WTC11 (cell line): ENCODE measurements at regions not wholly inside any gene's neighbourhood (a gene's known extent, or its start where the extent isn't known, plus 50 kb on each side); places are given as distances from the start of the nearest gene placed in this dataset.

Experiments used
- ATAC-seq: fragments of 200-7000 bp; cut with Tn5 transposase; 2 replicates; pipeline ENCODE4 v1.10.0; 2021; ENCODE audit warnings: mild to moderate bottlenecking, moderate library complexity
- CTCF ChIA-PET: fragments of 300-600 bp; sonication (Branson Sonifier 250); formaldehyde crosslinking; loops from one replicate; lab custom pipeline; 2021; ENCODE audit warnings: antibody characterized with exemption; lab: Charles Lee
- POLR2A ChIA-PET: fragments of 350-600 bp; sonication (Branson Sonifier 250); formaldehyde crosslinking; loops from one replicate; lab custom pipeline; 2021; ENCODE audit warnings: antibody characterized with exemption; lab: Charles Lee
- DNase-seq: peaks from one replicate; pipeline ENCODE4 v3.0.0; 2021; ENCODE audit warnings: low spot score
- H3K27ac Mint-ChIP-seq: 2 replicates; pipeline ENCODE4 v1.8.0; 2021; ENCODE audit warnings: mixed read lengths
- H3K27me3 Mint-ChIP-seq: 2 replicates; pipeline ENCODE4 v1.8.0; 2021; ENCODE audit warnings: low read depth, mild to moderate bottlenecking, moderate library complexity, mixed read lengths
- H3K36me3 Mint-ChIP-seq: 2 replicates; pipeline ENCODE4 v1.8.0; 2021; ENCODE audit warnings: mixed read lengths
- H3K4me1 Mint-ChIP-seq: 2 replicates; pipeline ENCODE4 v1.8.0; 2022; ENCODE audit warnings: mixed read lengths
- H3K4me3 Mint-ChIP-seq: 2 replicates; pipeline ENCODE4 v1.8.0; 2021; ENCODE audit warnings: mild to moderate bottlenecking, moderate library complexity, mixed read lengths
- H3K9me3 Mint-ChIP-seq: 2 replicates; pipeline ENCODE4 v1.8.0; 2021; ENCODE audit warnings: mixed read lengths
- AR ChIP-seq: fragments of 250-450 bp; sonication (Bioruptor Pico); IDR thresholded peaks from 2 replicates; pipeline ENCODE4 v1.9.0; 2021; ENCODE audit warnings: mild to moderate bottlenecking
- ARID4B ChIP-seq: sonication (generic); formaldehyde crosslinking; IDR thresholded peaks from 2 replicates; pipeline ENCODE4 v1.8.0; 2023; ENCODE audit warnings: missing genetic modification reagents, mild to moderate bottlenecking, borderline replicate concordance
- CBFB ChIP-seq: sonication (generic); formaldehyde crosslinking; IDR thresholded peaks from 2 replicates; pipeline ENCODE4 v1.8.1; 2022; ENCODE audit warnings: mild to moderate bottlenecking, low read depth, missing genetic modification reagents
- CDX4 ChIP-seq: fragments of 250-450 bp; sonication (Bioruptor Pico); IDR thresholded peaks from 2 replicates; pipeline ENCODE4 v1.9.0; 2021; ENCODE audit warnings: moderate library complexity, mild to moderate bottlenecking, inconsistent platforms, borderline replicate concordance
- EMX1 ChIP-seq: fragments of 250-450 bp; sonication (Bioruptor Pico); IDR thresholded peaks from 2 replicates; pipeline ENCODE4 v1.8.0; 2021; ENCODE audit warnings: mild to moderate bottlenecking
- ERG ChIP-seq: fragments of 250-450 bp; sonication (Bioruptor Pico); IDR thresholded peaks from 2 replicates; pipeline ENCODE4 v1.8.0; 2021; ENCODE audit warnings: mild to moderate bottlenecking
- ESRRA ChIP-seq: sonication (generic); formaldehyde crosslinking; IDR thresholded peaks from 2 replicates; pipeline ENCODE4 v1.8.1; 2022; ENCODE audit warnings: mild to moderate bottlenecking, missing genetic modification reagents, borderline replicate concordance
- FOXP4 ChIP-seq: sonication (generic); formaldehyde crosslinking; IDR thresholded peaks from 2 replicates; pipeline ENCODE4 v1.8.0; 2022; ENCODE audit warnings: mild to moderate bottlenecking, missing genetic modification reagents
- GRHL2 ChIP-seq: fragments of 250-450 bp; sonication (Bioruptor Pico); IDR thresholded peaks from 2 replicates; pipeline ENCODE4 v1.8.0; 2022; ENCODE audit warnings: mild to moderate bottlenecking, moderate library complexity; ENCODE audit not compliant: insufficient replicate concordance, severe bottlenecking
- HMGA2 ChIP-seq: fragments of 250-450 bp; sonication (Bioruptor Pico); IDR thresholded peaks from 2 replicates; pipeline ENCODE4 v1.4.0; 2021; ENCODE audit warnings: mild to moderate bottlenecking, moderate library complexity
- KAT7 ChIP-seq: sonication (generic); formaldehyde crosslinking; IDR thresholded peaks from 2 replicates; pipeline ENCODE4 v1.8.1; 2023; ENCODE audit warnings: missing genetic modification reagents, mild to moderate bottlenecking, borderline replicate concordance
- STAT6 ChIP-seq: sonication (generic); formaldehyde crosslinking; conservative IDR thresholded peaks from 2 replicates; pipeline ENCODE4 v1.8.1; 2023; ENCODE audit warnings: mild to moderate bottlenecking, low read depth, missing genetic modification reagents, moderate library complexity
- USF1 ChIP-seq: sonication (generic); formaldehyde crosslinking; IDR thresholded peaks from 2 replicates; pipeline ENCODE4 v1.8.0; 2022; ENCODE audit warnings: mild to moderate bottlenecking, missing genetic modification reagents
- USF2 ChIP-seq: sonication (generic); formaldehyde crosslinking; IDR thresholded peaks from 2 replicates; pipeline ENCODE4 v1.8.1; 2023; ENCODE audit warnings: mild to moderate bottlenecking, missing genetic modification reagents, moderate library complexity
- ZNF121 ChIP-seq: sonication (generic); formaldehyde crosslinking; IDR thresholded peaks from 2 replicates; pipeline ENCODE4 v1.8.0; 2023; ENCODE audit warnings: missing genetic modification reagents
- ZNF512 ChIP-seq: sonication (generic); formaldehyde crosslinking; IDR thresholded peaks from 2 replicates; pipeline ENCODE4 v1.8.1; 2022; ENCODE audit warnings: missing genetic modification reagents, borderline replicate concordance

- POLR2A ChIA-PET, result no interaction called here
Observed at GRCh38 chr9:14023285-14023684, 290.7 kb downstream of the NFIB start.

More at GRCh38 chr9:14023285-14023684, 290.7 kb downstream of the NFIB start:
- H3K27me3 Mint-ChIP-seq, result no peaks in the 10 kb centered on the region
- CTCF ChIA-PET, result no interaction called here
- H3K9me3 Mint-ChIP-seq, result peaks cover 4% of the 10 kb centered on the region; the same call in 1 of the 2 replicates
- ATAC-seq, result no peak
- H3K27ac Mint-ChIP-seq, result no peak overlapping the region
- DNase-seq, result no peak
- TF ChIP-seq CDX4 (CRISPR knock-in tag) (no peak), HMGA2 (CRISPR knock-in tag) (no peak), CBFB (CRISPR knock-in tag) (no peak), ESRRA (CRISPR knock-in tag) (no peak), GRHL2 (CRISPR knock-in tag) (no peak), FOXP4 (CRISPR knock-in tag) (no peak), ZNF512 (no peak), STAT6 (CRISPR knock-in tag) (no peak), ARID4B (CRISPR knock-in tag) (no peak), EMX1 (CRISPR knock-in tag) (no peak), USF1 (no peak), ERG (CRISPR knock-in tag) (no peak), KAT7 (no peak), ZNF121 (CRISPR knock-in tag) (no peak), USF2 (CRISPR knock-in tag) (no peak), AR (CRISPR knock-in tag) (no peak)
- TF ChIP-seq, all 79 proteins: peak for 0
- Mint-ChIP-seq H3K4me3 (no peak overlapping the region), H3K4me1 (peaks cover 7% of the 10 kb centered on the region), H3K36me3 (no peaks in the 10 kb centered on the region)
